IPS DF 6.9 (cell line): ENCODE measurements at regions not wholly inside any gene's neighbourhood (a gene's known extent, or its start where the extent isn't known, plus 50 kb on each side); places are given as distances from the start of the nearest gene placed in this dataset.
"Not testable (repeated sequence)": the region's sequence is repeated elsewhere in the genome, so short reads cannot be mapped to it uniquely, and the experiment has no call there.

Source experiments
- DNase-seq: peaks from one replicate; pipeline ENCODE4 v3.0.0-alpha.2; 2013; ENCODE audit warnings: low read depth, low spot score
- H3K27ac ChIP-seq: one replicate; pipeline ENCODE4 v1.5.1; 2013; ENCODE audit warnings: low read length, control low read depth
- H3K27me3 ChIP-seq: 2 replicates; pipeline ENCODE4 v1.6.1; 2013; ENCODE audit warnings: mild to moderate bottlenecking, low read length; ENCODE audit not compliant: control insufficient read depth, insufficient read depth
- H3K36me3 ChIP-seq: 2 replicates; pipeline ENCODE4 v1.6.1; 2013; ENCODE audit warnings: low read length; ENCODE audit not compliant: control insufficient read depth, insufficient read depth
- H3K4me1 ChIP-seq: 2 replicates; pipeline ENCODE4 v1.6.1; 2013; ENCODE audit warnings: low read length; ENCODE audit not compliant: control insufficient read depth, insufficient read depth
- H3K4me3 ChIP-seq: 2 replicates; pipeline ENCODE4 v1.5.1; 2013; ENCODE audit warnings: mild to moderate bottlenecking, low read length
- H3K9me3 ChIP-seq: 2 replicates; pipeline ENCODE4 v1.6.1; 2013; ENCODE audit warnings: low read length, inconsistent platforms; ENCODE audit not compliant: control insufficient read depth, insufficient read depth
- WGBS: extraction: QIAGEN DNeasy Blood & Tissue Kit; methylation state at CpG from one replicate; pipeline ENCODE4 v1.1.7; 2013; ENCODE audit warnings: mixed read lengths, missing lambda C conversion rate; ENCODE audit not compliant: insufficient read length, insufficient coverage; 5-methylcytosine and 5-hydroxymethylcytosine counted together

GRCh38 chr5:13356226-13356625 lies 588.3 kb downstream of the DNAH5 start:
- no peak for DNase-seq
- Histone ChIP-seq H3K4me1 (no peaks in the 10 kb centered on the region), H3K27ac (no peak overlapping the region), H3K27me3 (no peaks in the 10 kb centered on the region), H3K9me3 (no peaks in the 10 kb centered on the region), H3K36me3 (no peaks in the 10 kb centered on the region), H3K4me3 (no peak overlapping the region)
- no CpG with 5 or more reads among the region's 3 CpGs for WGBS

- Histone ChIP-seq H3K36me3 (no peaks in the 10 kb centered on the region), H3K27ac (no peak overlapping the region), H3K4me3 (no peak overlapping the region), H3K27me3 (no peaks in the 10 kb centered on the region), H3K9me3 (no peaks in the 10 kb centered on the region), H3K4me1 (no peaks in the 10 kb centered on the region)
- DNase-seq, result no peak
- WGBS, result no CpG with 5 or more reads among the region's 2 CpGs
Observed at GRCh38 chr5:13354611-13355010, 589.9 kb downstream of the DNAH5 start.

- Histone ChIP-seq H3K4me3 (no peak overlapping the region), H3K27me3 (no peaks in the 10 kb centered on the region), H3K36me3 (no peaks in the 10 kb centered on the region), H3K9me3 (no peaks in the 10 kb centered on the region), H3K27ac (no peak overlapping the region), H3K4me1 (no peaks in the 10 kb centered on the region)
- no peak for DNase-seq
- no CpG with 5 or more reads among the region's 2 CpGs for WGBS
Observed at GRCh38 chr5:13350767-13351166, 593.7 kb downstream of the DNAH5 start.

GRCh38 chr5:13348568-13348967 lies 595.9 kb downstream of the DNAH5 start:
- H3K27ac ChIP-seq, result no peak overlapping the region
- H3K9me3 ChIP-seq, result no peaks in the 10 kb centered on the region
- no peak overlapping the region for H3K4me3 ChIP-seq
- no peaks in the 10 kb centered on the region for H3K4me1 ChIP-seq
- no CpG with 5 or more reads among the region's 3 CpGs for WGBS
- H3K27me3 ChIP-seq, result no peaks in the 10 kb centered on the region
- DNase-seq, result no peak
- no peaks in the 10 kb centered on the region for H3K36me3 ChIP-seq

GRCh38 chr5:13346401-13346800 lies 598.1 kb downstream of the DNAH5 start:
- Histone ChIP-seq H3K27me3 (no peaks in the 10 kb centered on the region), H3K4me1 (no peaks in the 10 kb centered on the region), H3K9me3 (no peaks in the 10 kb centered on the region), H3K36me3 (no peaks in the 10 kb centered on the region), H3K4me3 (no peak overlapping the region), H3K27ac (no peak overlapping the region)
- DNase-seq, result no peak
- no CpG with 5 or more reads among the region's 4 CpGs for WGBS

- no CpG with 5 or more reads among the region's 1 CpG for WGBS
- Histone ChIP-seq H3K4me3 (no peak overlapping the region), H3K27ac (no peak overlapping the region), H3K27me3 (no peaks in the 10 kb centered on the region), H3K4me1 (no peaks in the 10 kb centered on the region), H3K36me3 (no peaks in the 10 kb centered on the region), H3K9me3 (no peaks in the 10 kb centered on the region)
- no peak for DNase-seq
Observed at GRCh38 chr5:13339093-13339492, 605.4 kb downstream of the DNAH5 start.

- H3K9me3 ChIP-seq, H3K4me3 ChIP-seq, H3K27ac ChIP-seq, DNase-seq, H3K36me3 ChIP-seq, H3K4me1 ChIP-seq, H3K27me3 ChIP-seq: not testable (repeated sequence)
- WGBS, result no CpG with 5 or more reads among the region's 4 CpGs
Observed at GRCh38 chr5:13335026-13335425, 609.5 kb downstream of the DNAH5 start.

GRCh38 chr5:13331585-13331984 lies 612.9 kb downstream of the DNAH5 start:
- WGBS, result no CpG with 5 or more reads among the region's 6 CpGs

GRCh38 chr5:13328316-13328715 lies 616.2 kb downstream of the DNAH5 start:
- no peaks in the 10 kb centered on the region for H3K36me3 ChIP-seq
- no CpG with 5 or more reads among the region's 1 CpG for WGBS
- H3K27ac ChIP-seq, result no peak overlapping the region
- H3K4me3 ChIP-seq, result no peak overlapping the region
- no peaks in the 10 kb centered on the region for H3K9me3 ChIP-seq
- H3K27me3 ChIP-seq, result no peaks in the 10 kb centered on the region
- DNase-seq, result no peak
- no peaks in the 10 kb centered on the region for H3K4me1 ChIP-seq

More at GRCh38 chr5:13331585-13331984, 612.9 kb downstream of the DNAH5 start:
- Histone ChIP-seq H3K27me3 (no peaks in the 10 kb centered on the region), H3K4me3 (no peak overlapping the region), H3K36me3 (no peaks in the 10 kb centered on the region), H3K27ac (no peak overlapping the region), H3K9me3 (no peaks in the 10 kb centered on the region), H3K4me1 (no peaks in the 10 kb centered on the region)
- no peak for DNase-seq

GRCh38 chr5:13325765-13326164 lies 618.7 kb downstream of the DNAH5 start:
- Histone ChIP-seq H3K4me1 (no peaks in the 10 kb centered on the region), H3K27me3 (no peaks in the 10 kb centered on the region), H3K9me3 (no peaks in the 10 kb centered on the region), H3K36me3 (no peaks in the 10 kb centered on the region), H3K27ac (no peak overlapping the region), H3K4me3 (no peak overlapping the region)
- no CpG with 5 or more reads among the region's 1 CpG for WGBS
- no peak for DNase-seq

GRCh38 chr5:13322769-13323168 lies 621.7 kb downstream of the DNAH5 start:
- Histone ChIP-seq H3K4me1 (no peaks in the 10 kb centered on the region), H3K9me3 (no peaks in the 10 kb centered on the region), H3K27ac (no peak overlapping the region), H3K27me3 (no peaks in the 10 kb centered on the region), H3K4me3 (no peak overlapping the region), H3K36me3 (no peaks in the 10 kb centered on the region)
- no peak for DNase-seq
